Esophagus muscularis mucosa (tissue), 4 donors: ENCODE measurements at regions not wholly inside any gene's neighbourhood (a gene's known extent, or its start where the extent isn't known, plus 50 kb on each side); places are given as distances from the start of the nearest gene placed in this dataset.
A peak's percentile ranks its signal among the peaks of the same experiment; 100 is the strongest.

Experiments
- DNase-seq: peaks from one replicate; pipeline ENCODE4 v3.0.0-alpha.2; 2017; ENCODE audit errors: extremely low spot score
- H3K27ac ChIP-seq, 4 donors: fragments of 200-600 bp; sonication (generic); replicated peaks in 1 of 4; 1 replicate in 3 of 4; 2 replicates in 1 of 4; pipeline ENCODE4 v1.5.1; 2016 to 2019; ENCODE audit warnings: mild to moderate bottlenecking in 1 of 4
- H3K27me3 ChIP-seq, 4 donors: fragments of 200-600 bp; sonication (generic); one replicate each; pipeline versions ENCODE4 v1.5.1 to v1.6.0; 2016 to 2019
- H3K36me3 ChIP-seq, 4 donors: fragments of 200-600 bp; sonication (generic); one replicate each; pipeline ENCODE4 v1.5.1; 2016 to 2019
- H3K4me1 ChIP-seq, 4 donors: fragments of 200-600 bp; sonication (generic); one replicate each; pipeline ENCODE4 v1.5.1; 2016 to 2019
- H3K4me3 ChIP-seq, 4 donors: fragments of 200-600 bp; sonication (generic); 1 replicate in 2 of 4; 2 replicates in 2 of 4; pipeline ENCODE4 v1.5.1; 2016 to 2019; ENCODE audit warnings: mild to moderate bottlenecking in 4 of 4, moderate library complexity in 1 of 4
- H3K9me3 ChIP-seq, 4 donors: fragments of 200-600 bp; sonication (generic); 1 replicate in 3 of 4; 2 replicates in 1 of 4; pipeline ENCODE4 v1.5.1; 2016 to 2019
- CTCF ChIP-seq, 3 experiments: fragments of 200-600 bp in 2 of 3; fragments of 450-650 bp in 1 of 3; sonication (generic) in 2 of 3; IDR thresholded peaks; one replicate each; pipeline ENCODE4 v1.5.1; 2017 to 2019; ENCODE audit warnings: antibody characterized with exemption in 3 of 3, mild to moderate bottlenecking in 2 of 3, moderate library complexity in 1 of 3
- EP300 ChIP-seq: sonication (generic); formaldehyde crosslinking; IDR thresholded peaks from one replicate; pipeline ENCODE4 v1.6.1; 2017; ENCODE audit warnings: antibody characterized with exemption
- POLR2A ChIP-seq: fragments of 450-650 bp; IDR thresholded peaks from one replicate; pipeline ENCODE4 v1.6.1; 2017; ENCODE audit warnings: antibody characterized with exemption, moderate library complexity, mild to moderate bottlenecking, low read depth
- POLR2AphosphoS5 ChIP-seq, 2 donors: sonication (generic); formaldehyde crosslinking; IDR thresholded peaks; one replicate each; pipeline ENCODE4 v1.6.1; 2017; ENCODE audit warnings: antibody characterized with exemption in 2 of 2
- WGBS: methylation state at CpG from one replicate; pipeline ENCODE4 v1.1.5; 2018; 5-methylcytosine and 5-hydroxymethylcytosine counted together
- intact Hi-C: fragments of 100-400 bp; cut with DNase I; formaldehyde crosslinking; loops from one replicate; pipeline ENCODE4 v1.15.1; 2023

GRCh38 chr14:82635915-82636314 lies 1102.3 kb upstream of the SEL1L start:
- H3K9me3 ChIP-seq, result no peaks in the 10 kb centered on the region
- intact Hi-C loops, result no loop called here
- no peak for DNase-seq
- no peaks in the 10 kb centered on the region for H3K27me3 ChIP-seq
- TF ChIP-seq EP300 (no peak), POLR2A (no peak), POLR2AphosphoS5 (IDR thresholded peaks at IDR 0.05) (no peak), CTCF (IDR thresholded peaks at IDR 0.05) (no peak)
- no peak overlapping the region for H3K27ac ChIP-seq
- H3K4me3 ChIP-seq, result no peak overlapping the region
- H3K36me3 ChIP-seq, result no peaks in the 10 kb centered on the region
- H3K4me1 ChIP-seq, result peaks cover 0 to 9% (median 4%) of the 10 kb centered on the region in 4 donors

- no peak for DNase-seq
- Histone ChIP-seq H3K4me3 (no peak overlapping the region), H3K27me3 (no peaks in the 10 kb centered on the region), H3K36me3 (no peaks in the 10 kb centered on the region), H3K9me3 (no peaks in the 10 kb centered on the region), H3K4me1 (peaks cover 0 to 9% (median 4%) of the 10 kb centered on the region in 4 donors), H3K27ac (no peak overlapping the region)
- intact Hi-C loops, result no loop called here
- TF ChIP-seq EP300 (no peak), CTCF (IDR thresholded peaks at IDR 0.05) (no peak), POLR2AphosphoS5 (IDR thresholded peaks at IDR 0.05) (no peak), POLR2A (no peak)
Observed at GRCh38 chr14:82636426-82636825, 1102.8 kb upstream of the SEL1L start.

- Histone ChIP-seq H3K27me3 (no peaks in the 10 kb centered on the region), H3K27ac (no peak overlapping the region), H3K36me3 (no peaks in the 10 kb centered on the region), H3K4me3 (no peak overlapping the region), H3K4me1 (no peaks in the 10 kb centered on the region), H3K9me3 (no peaks in the 10 kb centered on the region)
- WGBS, result 93% methylated on average over 1 of the region's 1 CpG
- intact Hi-C loops, result no loop called here
- DNase-seq, result no peak
- TF ChIP-seq EP300 (no peak), CTCF (IDR thresholded peaks at IDR 0.05) (no peak), POLR2A (no peak), POLR2AphosphoS5 (IDR thresholded peaks at IDR 0.05) (no peak)
Observed at GRCh38 chr14:82641050-82641540, 1107.4 kb upstream of the SEL1L start.

- Histone ChIP-seq H3K27me3 (no peaks in the 10 kb centered on the region), H3K9me3 (no peaks in the 10 kb centered on the region), H3K4me1 (no peaks in the 10 kb centered on the region), H3K36me3 (no peaks in the 10 kb centered on the region), H3K4me3 (peak overlapping the region in 1 of 4 donors; percentile 18), H3K27ac (no peak overlapping the region)
- TF ChIP-seq POLR2AphosphoS5 (IDR thresholded peaks at IDR 0.05) (no peak), POLR2A (no peak), EP300 (no peak), CTCF (IDR thresholded peaks at IDR 0.05) (no peak)
- 78% methylated on average over 15 of the region's 15 CpGs for WGBS
- no peak for DNase-seq
- intact Hi-C loops, result no loop called here
Observed at GRCh38 chr14:82642425-82642824, 1108.8 kb upstream of the SEL1L start.

GRCh38 chr14:82647088-82647810 lies 1113.6 kb upstream of the SEL1L start:
- TF ChIP-seq POLR2AphosphoS5 (IDR thresholded peaks at IDR 0.05) (no peak), POLR2A (no peak), EP300 (no peak), CTCF (IDR thresholded peaks at IDR 0.05) (no peak)
- Histone ChIP-seq H3K36me3 (no peaks in the 10 kb centered on the region), H3K9me3 (no peaks in the 10 kb centered on the region), H3K27me3 (no peaks in the 10 kb centered on the region), H3K4me1 (no peaks in the 10 kb centered on the region), H3K27ac (no peak overlapping the region), H3K4me3 (no peak overlapping the region)
- 79% methylated on average over 5 of the region's 5 CpGs for whole genome bisulfite sequencing
- DNase-seq, result no peak
- intact Hi-C loops, result no loop called here
